GM18505 (cell line): ENCODE measurements at regions not wholly inside any gene's neighbourhood (a gene's known extent, or its start where the extent isn't known, plus 50 kb on each side); places are given as distances from the start of the nearest gene placed in this dataset.

Experiments
- ATAC-seq: cut with Tn5 transposase; IDR thresholded peaks from one replicate; pipeline ENCODE4 v1.9.1; 2021; ENCODE audit not compliant: unreplicated experiment
- POLR2A ChIP-seq: IDR thresholded peaks from 4 replicates; pipeline ENCODE4 v1.6.1; 2011; ENCODE audit warnings: borderline replicate concordance; ENCODE audit not compliant: insufficient read depth, insufficient read length; ENCODE audit errors: extremely low read depth

GRCh38 chr22:49303061-49303735 lies 524.5 kb downstream of the BRD1 start:
- no peak for ATAC-seq
- no peak for TF ChIP-seq POLR2A

GRCh38 chr22:49302530-49302929 lies 525.1 kb downstream of the BRD1 start:
- no peak for TF ChIP-seq POLR2A

GRCh38 chr22:49302150-49302460 lies 525.6 kb downstream of the BRD1 start:
- ATAC-seq: no peak
- no peak for TF ChIP-seq POLR2A

More at GRCh38 chr22:49302530-49302929, 525.1 kb downstream of the BRD1 start:
- ATAC-seq: no peak

GRCh38 chr22:49301398-49302149 lies 526.1 kb downstream of the BRD1 start:
- ATAC-seq: no peak

GRCh38 chr22:49300951-49301397 lies 526.7 kb downstream of the BRD1 start:
- no peak for ATAC-seq
- no peak for TF ChIP-seq POLR2A

More at GRCh38 chr22:49301398-49302149, 526.1 kb downstream of the BRD1 start:
- TF ChIP-seq POLR2A: no peak

GRCh38 chr22:49300241-49300640 lies 527.4 kb downstream of the BRD1 start:
- no peak for ATAC-seq
- no peak for TF ChIP-seq POLR2A

- TF ChIP-seq POLR2A: no peak
- ATAC-seq: no peak
These were observed 527.8 kb downstream of the BRD1 start for GRCh38 chr22:49299821-49300231.

GRCh38 chr22:49298834-49299750 lies 528.6 kb downstream of the BRD1 start:
- no peak for TF ChIP-seq POLR2A

GRCh38 chr22:49297871-49298721 lies 529.6 kb downstream of the BRD1 start:
- no peak for ATAC-seq
- no peak for TF ChIP-seq POLR2A

More at GRCh38 chr22:49298834-49299750, 528.6 kb downstream of the BRD1 start:
- ATAC-seq: no peak

- TF ChIP-seq POLR2A: no peak
- no peak for ATAC-seq
These were observed 530.3 kb downstream of the BRD1 start for GRCh38 chr22:49297286-49297870.

GRCh38 chr22:49296561-49296960 lies 531.1 kb downstream of the BRD1 start:
- no peak for TF ChIP-seq POLR2A
- ATAC-seq: no peak
